CD4-positive, alpha-beta T cell treated with Interleukin-21 for 1 hour (primary cell): ENCODE measurements at regions not wholly inside any gene's neighbourhood (a gene's known extent, or its start where the extent isn't known, plus 50 kb on each side); places are given as distances from the start of the nearest gene placed in this dataset.

Experiments
- DNase-seq: peaks from one replicate; pipeline ENCODE4 v3.0.0-alpha.2; 2020

GRCh38 chr4:3343358-3343757 is 50.5 kb downstream of the RGS12 start:
- DNase-seq, result no peak

GRCh38 chr4:3344104-3344503 is 51.3 kb downstream of the RGS12 start:
- DNase-seq, result no peak

- DNase-seq, result no peak
Observed at GRCh38 chr4:3344596-3344995, 51.8 kb downstream of the RGS12 start.

- DNase-seq, result no peak
Observed at GRCh38 chr4:3345384-3345783, 52.6 kb downstream of the RGS12 start.

- DNase-seq, result peak; percentile 63
Observed at GRCh38 chr4:3346146-3346545, 53.3 kb downstream of the RGS12 start.

- DNase-seq, result no peak
Observed at GRCh38 chr4:3347871-3348270, 55.0 kb downstream of the RGS12 start.

GRCh38 chr4:3348621-3349020 is 55.8 kb downstream of the RGS12 start:
- DNase-seq, result no peak

- no peak for DNase-seq
Observed at GRCh38 chr4:3349116-3349515, 56.3 kb downstream of the RGS12 start.

GRCh38 chr4:3351997-3352396 is 59.2 kb downstream of the RGS12 start:
- DNase-seq, result no peak

GRCh38 chr4:3352505-3352904 is 59.7 kb downstream of the RGS12 start:
- no peak for DNase-seq

- DNase-seq, result no peak
Observed at GRCh38 chr4:3352941-3353594, 60.2 kb downstream of the RGS12 start.

- DNase-seq, result no peak
Observed at GRCh38 chr4:3353752-3354454, 61.1 kb downstream of the RGS12 start.

- no peak for DNase-seq
Observed at GRCh38 chr4:3354455-3354811, 61.6 kb downstream of the RGS12 start.

GRCh38 chr4:3355266-3355748 is 62.5 kb downstream of the RGS12 start:
- peak; percentile 5 for DNase-seq

- DNase-seq, result no peak
Observed at GRCh38 chr4:3358656-3359055, 65.8 kb downstream of the RGS12 start.

GRCh38 chr4:3360777-3361176 is 68.0 kb downstream of the RGS12 start:
- no peak for DNase-seq

- DNase-seq, result no peak
Observed at GRCh38 chr4:3361406-3361805, 68.6 kb downstream of the RGS12 start.

GRCh38 chr4:3361896-3362295 is 69.1 kb downstream of the RGS12 start:
- no peak for DNase-seq

GRCh38 chr4:3362431-3363287 is 69.8 kb downstream of the RGS12 start:
- DNase-seq, result no peak

GRCh38 chr4:3363411-3364141 is 70.8 kb downstream of the RGS12 start:
- DNase-seq, result no peak

- no peak for DNase-seq
Observed at GRCh38 chr4:3364199-3364598, 71.4 kb downstream of the RGS12 start.

GRCh38 chr4:3364634-3365314 is 72.0 kb downstream of the RGS12 start:
- DNase-seq, result no peak
